Activated CD4-positive, alpha-beta T cell treated with anti-CD3 and anti-CD28 coated beads for 36 hours (primary cell): ENCODE measurements at regions not wholly inside any gene's neighbourhood (a gene's known extent, or its start where the extent isn't known, plus 50 kb on each side); places are given as distances from the start of the nearest gene placed in this dataset.

ENCODE experiments used
- ATAC-seq: fragments of 200-7000 bp; cut with Tn5 transposase; one replicate; pipeline ENCODE4 v1.10.0; 2021; ENCODE audit warnings: mild to moderate bottlenecking, moderate library complexity
- CTCF ChIA-PET: fragments of 350-600 bp; sonication (Branson Sonifier 250); formaldehyde crosslinking; loops from one replicate; lab custom pipeline; 2021; ENCODE audit warnings: antibody characterized with exemption; lab: Charles Lee
- POLR2A ChIA-PET: fragments of 350-600 bp; sonication (Branson Sonifier 250); formaldehyde crosslinking; loops from one replicate; lab custom pipeline; 2021; ENCODE audit warnings: antibody characterized with exemption, inconsistent platforms; lab: Charles Lee
- DNase-seq: peaks from one replicate; pipeline ENCODE4 v3.0.0-alpha.2; 2020
- H3K27ac Mint-ChIP-seq: one replicate; pipeline ENCODE4 v1.8.0; 2021; ENCODE audit warnings: mixed read lengths
- H3K27me3 Mint-ChIP-seq: one replicate; pipeline ENCODE4 v1.8.0; 2021; ENCODE audit warnings: mixed read lengths
- H3K36me3 Mint-ChIP-seq: one replicate; pipeline ENCODE4 v1.8.0; 2021; ENCODE audit warnings: low read depth, mixed read lengths
- H3K4me1 Mint-ChIP-seq: one replicate; pipeline ENCODE4 v1.8.0; 2021; ENCODE audit warnings: mixed read lengths
- H3K4me3 Mint-ChIP-seq: one replicate; pipeline ENCODE4 v1.8.0; 2021; ENCODE audit warnings: mild to moderate bottlenecking, moderate library complexity, mixed read lengths
- H3K9me3 Mint-ChIP-seq: one replicate; pipeline ENCODE4 v1.8.0; 2021; ENCODE audit warnings: low read depth, mixed read lengths
- intact Hi-C, 2 experiments: fragments of 100-400 bp; cut with DNase I in 1 of 2; cut with micrococcal nuclease in 1 of 2; formaldehyde crosslinking; loops; one replicate each; pipeline versions ENCODE4 v1.14.2 to v1.15.1; 2022 to 2024; cut with DNase I, micrococcal nuclease

DNA sequence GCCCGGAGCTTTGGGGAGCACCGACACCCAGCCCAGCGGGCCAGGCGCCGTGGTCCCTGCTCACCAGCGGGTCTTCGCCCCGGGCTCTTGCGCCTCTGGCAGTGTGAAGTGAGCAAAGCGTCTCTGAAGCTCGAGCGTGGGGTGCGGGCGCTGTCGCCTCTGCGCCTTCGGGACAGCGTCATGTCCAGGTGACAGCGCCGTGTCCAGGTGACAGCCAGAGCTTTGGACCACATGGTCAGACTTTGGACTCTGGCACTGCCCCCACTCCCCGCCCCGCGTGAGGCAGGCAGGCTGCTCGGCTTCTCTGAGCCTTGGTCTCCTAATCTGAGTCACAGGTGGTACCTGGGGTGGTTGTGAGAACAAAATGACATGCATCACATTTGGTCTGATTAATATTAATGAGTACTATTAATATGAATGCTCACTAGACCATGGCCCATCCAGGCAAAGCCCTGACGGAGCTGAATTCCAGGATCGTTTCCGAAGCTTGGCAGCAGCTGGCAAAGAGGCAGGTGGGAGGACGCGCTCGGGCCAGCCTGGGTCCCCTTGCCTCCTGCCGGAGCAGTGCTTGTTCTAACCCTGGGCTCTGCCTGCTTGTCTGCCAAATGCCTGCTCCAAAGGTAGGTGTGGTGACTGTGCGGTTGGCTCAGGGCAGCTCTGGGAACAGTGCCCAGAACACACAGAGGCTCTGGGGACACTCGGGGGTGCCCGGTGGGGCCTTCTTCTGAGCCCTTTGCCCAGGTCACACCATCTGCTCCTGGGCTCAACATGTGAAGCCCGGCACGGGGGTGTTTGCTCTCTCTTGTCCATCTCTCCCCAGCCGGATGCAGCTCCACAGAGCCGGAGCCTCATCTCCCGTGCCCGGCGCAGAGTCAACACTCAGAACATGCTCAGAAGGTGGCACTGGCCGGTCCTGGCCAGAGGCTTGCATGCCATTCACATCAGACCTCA, 157.1 kb downstream of the OLFM1 start:
- DNase-seq (no peak), ATAC-seq (no peak)
- Mint-ChIP-seq H3K36me3 (no peaks in the 10 kb centered on the region), H3K4me3 (no peak overlapping the region), H3K9me3 (no peaks in the 10 kb centered on the region), H3K4me1 (no peaks in the 10 kb centered on the region), H3K27me3 (peaks cover 10% of the 10 kb centered on the region), H3K27ac (no peak overlapping the region)
- CTCF ChIA-PET, result no interaction called here
- POLR2A ChIA-PET, result no interaction called here
- intact Hi-C loops, result no loop called here

DNA sequence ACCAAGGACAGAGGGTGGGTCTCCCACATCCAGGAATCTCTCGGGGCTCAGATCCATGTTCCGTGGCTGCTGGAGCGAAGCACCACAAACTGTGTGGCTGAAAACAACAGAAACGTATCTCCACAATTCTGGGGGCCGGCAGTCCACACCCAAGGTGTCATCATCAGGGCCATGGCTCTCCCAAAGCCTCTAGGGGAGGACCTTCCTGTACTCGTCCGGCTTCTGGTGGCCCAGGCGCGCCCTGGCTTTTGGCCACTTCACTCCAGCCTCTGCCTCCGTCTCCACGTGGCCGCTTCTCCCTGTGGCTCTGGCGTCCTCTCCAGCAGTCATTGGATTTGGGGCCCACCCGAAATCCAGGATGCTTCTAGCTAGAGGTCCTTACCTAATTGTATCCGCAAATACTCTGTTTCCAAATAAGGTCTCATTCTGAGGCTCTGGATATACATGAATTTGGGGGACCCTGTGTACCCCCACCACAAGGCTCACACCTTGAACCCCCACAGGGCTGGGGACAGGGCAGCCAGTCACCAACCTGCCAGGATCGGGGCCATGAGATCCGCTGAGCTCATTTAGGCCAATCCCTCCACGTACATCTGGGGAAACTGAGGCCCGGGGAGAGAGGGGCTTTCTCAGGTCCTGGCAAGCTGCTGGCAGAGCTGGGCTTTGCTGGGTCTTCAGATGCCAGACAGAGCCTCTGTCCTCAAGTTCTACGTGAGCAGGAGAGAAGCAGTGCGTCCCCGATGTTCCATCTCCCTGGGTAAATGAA, 158.2 kb downstream of the OLFM1 start:
- POLR2A ChIA-PET, result no interaction called here
- peaks cover 7% of the 10 kb centered on the region for H3K27me3 Mint-ChIP-seq
- H3K36me3 Mint-ChIP-seq, result no peaks in the 10 kb centered on the region
- ATAC-seq, result no peak
- H3K4me1 Mint-ChIP-seq, result no peaks in the 10 kb centered on the region
- H3K4me3 Mint-ChIP-seq, result no peak overlapping the region
- intact Hi-C loops, result no loop called here
- CTCF ChIA-PET, result no interaction called here
- no peak overlapping the region for H3K27ac Mint-ChIP-seq
- no peaks in the 10 kb centered on the region for H3K9me3 Mint-ChIP-seq
- no peak for DNase-seq

DNA sequence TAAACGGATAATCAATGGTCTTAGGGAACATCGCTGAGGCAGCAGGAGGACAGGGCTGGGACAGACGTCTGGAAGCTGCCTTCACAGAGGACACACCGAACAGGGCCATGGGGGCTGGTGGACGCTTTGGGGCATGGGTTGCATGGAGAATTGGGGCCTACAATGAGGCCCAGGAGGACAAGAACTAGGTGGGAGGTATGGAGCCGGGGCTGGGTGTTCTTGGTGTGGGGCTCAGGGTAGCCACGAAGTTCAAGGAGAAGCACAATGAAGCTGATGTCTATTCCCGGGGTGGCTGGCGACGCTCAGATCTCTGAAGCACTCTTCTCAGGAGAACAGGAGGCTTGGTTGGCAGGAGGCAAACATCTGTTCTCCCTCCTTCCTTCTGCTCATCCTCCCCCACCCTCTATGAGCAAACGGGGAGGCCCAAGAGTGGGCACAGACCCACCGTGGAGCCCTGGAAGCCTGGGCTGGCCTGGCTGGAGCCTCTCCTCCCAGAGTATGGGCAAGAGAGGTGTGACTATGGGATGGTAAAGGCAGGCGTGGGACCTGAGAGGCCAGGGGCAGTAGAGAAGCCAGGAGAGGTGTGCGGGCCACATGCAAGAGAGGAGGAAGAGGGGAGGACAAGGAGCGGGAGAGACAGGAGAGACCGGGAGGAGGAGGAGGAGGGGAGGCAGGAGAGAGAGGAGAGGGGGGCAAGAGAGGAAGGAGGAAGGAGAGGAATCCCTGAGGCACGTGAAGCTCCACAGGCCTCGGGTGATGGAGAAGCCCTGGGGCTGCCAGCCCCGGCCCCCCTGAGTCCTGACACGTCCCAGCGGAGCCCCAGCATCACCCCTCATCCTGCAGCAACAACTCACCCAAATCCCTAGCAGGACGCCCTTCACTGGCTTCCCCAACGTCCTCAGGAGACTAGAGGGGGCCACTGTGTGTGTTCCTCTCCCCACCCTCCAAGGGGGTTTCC, 159.1 kb downstream of the OLFM1 start:
- DNase-seq, result no peak
- H3K27me3 Mint-ChIP-seq, result peaks cover 7% of the 10 kb centered on the region
- H3K36me3 Mint-ChIP-seq, result no peaks in the 10 kb centered on the region
- CTCF ChIA-PET, result no interaction called here
- H3K9me3 Mint-ChIP-seq, result no peaks in the 10 kb centered on the region
- no peaks in the 10 kb centered on the region for H3K4me1 Mint-ChIP-seq
- H3K4me3 Mint-ChIP-seq, result no peak overlapping the region
- ATAC-seq, result no peak
- intact Hi-C loops, result no loop called here
- POLR2A ChIA-PET, result no interaction called here
- no peak overlapping the region for H3K27ac Mint-ChIP-seq

DNA sequence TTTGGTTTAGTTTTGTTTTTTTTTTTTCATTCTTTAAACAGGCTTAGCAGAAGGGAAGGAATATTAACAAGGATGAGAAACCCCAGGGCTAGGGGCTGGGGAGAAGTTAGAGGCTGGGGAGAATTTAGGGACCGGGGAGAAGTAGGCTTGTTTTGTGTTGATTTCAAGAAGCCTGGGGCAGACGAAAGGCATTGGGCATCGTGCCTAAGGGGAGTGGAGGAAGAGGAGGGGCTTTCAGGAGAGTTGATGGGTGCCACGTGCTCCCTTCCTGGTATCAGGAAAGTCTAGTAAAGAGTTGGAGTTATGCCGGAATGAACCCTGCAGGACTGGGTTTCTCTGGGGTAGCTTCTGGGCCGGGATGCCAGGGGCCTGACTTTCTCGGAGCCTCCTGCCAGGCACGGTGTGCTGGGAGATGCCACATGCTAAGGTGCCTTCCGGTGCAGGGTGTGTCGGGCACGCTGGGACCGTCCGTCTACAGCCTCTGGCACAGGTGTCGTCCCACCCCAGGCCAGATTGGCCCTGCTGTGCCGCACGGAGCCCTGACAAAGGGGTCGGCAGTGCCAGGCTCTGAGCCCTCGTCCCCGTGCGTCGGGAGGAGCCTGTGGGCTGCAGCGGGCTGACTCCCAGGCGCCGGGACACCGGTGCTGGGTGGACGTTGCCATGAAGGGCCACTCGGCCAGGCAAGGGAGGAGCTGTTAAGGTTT, 159.9 kb downstream of the OLFM1 start:
- no peaks in the 10 kb centered on the region for H3K9me3 Mint-ChIP-seq
- intact Hi-C loops, result no loop called here
- CTCF ChIA-PET, result no interaction called here
- H3K27ac Mint-ChIP-seq, result no peak overlapping the region
- H3K4me3 Mint-ChIP-seq, result no peak overlapping the region
- H3K27me3 Mint-ChIP-seq, result peaks cover 10% of the 10 kb centered on the region
- H3K36me3 Mint-ChIP-seq, result no peaks in the 10 kb centered on the region
- POLR2A ChIA-PET, result no interaction called here
- H3K4me1 Mint-ChIP-seq, result no peaks in the 10 kb centered on the region
- ATAC-seq (no peak), DNase-seq (no peak)

DNA sequence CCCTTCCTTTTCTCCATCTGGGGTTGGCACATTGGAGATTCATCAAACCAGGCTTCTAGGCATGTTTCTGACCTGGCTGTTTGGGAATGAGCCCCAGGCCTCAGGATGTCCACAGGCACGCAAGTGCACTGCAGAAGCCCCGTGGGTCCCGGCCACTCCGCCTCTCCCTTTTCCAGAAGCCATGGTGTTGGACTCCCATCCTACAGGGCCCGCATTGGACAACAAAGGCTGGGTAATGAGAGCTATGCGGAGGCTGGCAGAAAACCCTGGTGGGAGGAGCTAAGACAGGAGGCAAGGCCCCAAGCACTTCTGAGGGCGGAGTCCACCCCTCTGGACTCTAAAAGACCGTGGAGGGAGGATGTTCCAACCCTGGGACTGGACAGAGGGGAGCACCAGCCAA, 160.6 kb downstream of the OLFM1 start:
- Mint-ChIP-seq H3K4me1 (no peaks in the 10 kb centered on the region), H3K9me3 (no peaks in the 10 kb centered on the region), H3K36me3 (no peaks in the 10 kb centered on the region), H3K27me3 (peaks cover 12% of the 10 kb centered on the region), H3K4me3 (no peak overlapping the region), H3K27ac (no peak overlapping the region)
- ChIA-PET CTCF (no interaction called here), POLR2A (no interaction called here)
- intact Hi-C loops, result no loop called here
- no peak for DNase-seq
- no peak for ATAC-seq

DNA sequence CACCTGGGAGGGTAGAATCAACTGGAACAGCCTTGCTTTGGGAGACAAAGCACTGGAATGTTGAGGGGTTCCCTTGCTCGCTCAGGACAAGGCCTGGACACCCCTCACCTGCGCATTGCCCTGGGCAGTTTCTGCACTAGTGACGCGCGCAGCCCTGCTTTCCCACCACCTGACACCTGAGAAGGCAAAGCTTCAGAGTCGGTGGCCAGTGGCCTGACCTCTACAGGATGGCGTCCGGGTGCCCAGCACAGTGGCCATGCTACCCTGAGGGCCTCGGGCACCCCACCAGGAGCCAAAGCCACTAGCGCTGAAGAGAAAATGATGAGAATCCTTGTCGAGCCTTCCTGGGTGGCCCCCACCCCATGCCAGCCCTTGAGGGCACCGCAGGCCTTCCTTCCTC, 161.3 kb downstream of the OLFM1 start:
- ChIA-PET CTCF (no interaction called here), POLR2A (no interaction called here)
- no peaks in the 10 kb centered on the region for H3K9me3 Mint-ChIP-seq
- H3K4me1 Mint-ChIP-seq, result no peaks in the 10 kb centered on the region
- H3K36me3 Mint-ChIP-seq, result no peaks in the 10 kb centered on the region
- peaks cover 14% of the 10 kb centered on the region for H3K27me3 Mint-ChIP-seq
- no peak overlapping the region for H3K27ac Mint-ChIP-seq
- DNase-seq (no peak), ATAC-seq (no peak)
- intact Hi-C loops, result no loop called here
- H3K4me3 Mint-ChIP-seq, result no peak overlapping the region

DNA sequence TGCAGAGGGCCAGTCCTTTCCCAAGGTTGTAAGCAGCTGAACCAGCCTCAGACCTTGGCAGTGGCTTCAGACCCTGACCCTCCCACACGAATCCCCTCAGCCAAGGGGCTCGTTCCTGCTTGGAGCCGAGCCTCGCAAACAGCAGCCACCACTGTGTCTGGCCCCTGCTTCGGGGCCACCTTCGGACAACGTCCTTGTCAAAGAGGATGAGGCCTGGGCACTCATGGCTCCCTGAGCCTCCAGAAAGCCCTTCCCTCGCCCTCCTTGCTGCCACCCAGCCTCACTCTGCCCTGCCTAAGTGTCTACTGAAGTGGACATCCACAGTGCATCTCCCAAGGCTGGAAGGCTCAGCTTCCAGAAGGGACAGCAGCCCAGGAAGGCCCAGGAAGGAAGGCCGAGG, 161.7 kb downstream of the OLFM1 start:
- DNase-seq, result no peak
- H3K27ac Mint-ChIP-seq, result no peak overlapping the region
- no peak overlapping the region for H3K4me3 Mint-ChIP-seq
- intact Hi-C loops, result no loop called here
- H3K36me3 Mint-ChIP-seq, result no peaks in the 10 kb centered on the region
- no peaks in the 10 kb centered on the region for H3K4me1 Mint-ChIP-seq
- no peak for ATAC-seq
- peaks cover 15% of the 10 kb centered on the region for H3K27me3 Mint-ChIP-seq
- CTCF ChIA-PET, result no interaction called here
- POLR2A ChIA-PET, result no interaction called here
- no peaks in the 10 kb centered on the region for H3K9me3 Mint-ChIP-seq

DNA sequence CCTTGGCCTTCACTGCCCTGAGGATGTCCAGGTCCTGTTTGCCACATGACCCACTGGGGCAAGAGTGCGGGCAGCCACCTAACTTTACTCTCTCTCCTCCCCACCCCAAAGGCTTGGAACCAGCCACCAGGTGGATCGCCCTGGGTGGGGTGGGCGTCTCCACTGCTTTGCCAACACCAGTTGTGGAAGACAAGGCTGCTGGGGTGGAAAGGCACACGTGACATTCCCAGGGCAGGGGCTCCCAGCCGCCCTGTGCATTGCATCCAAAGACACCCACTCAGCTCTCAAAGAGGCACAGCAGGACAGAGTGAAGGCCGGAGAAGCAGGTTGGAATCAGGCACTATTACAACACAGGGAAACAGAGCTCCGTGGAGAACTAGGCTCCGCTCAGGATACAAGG, 162.2 kb downstream of the OLFM1 start:
- H3K4me3 Mint-ChIP-seq, result no peak overlapping the region
- peaks cover 15% of the 10 kb centered on the region for H3K27me3 Mint-ChIP-seq
- DNase-seq, result no peak
- H3K9me3 Mint-ChIP-seq, result no peaks in the 10 kb centered on the region
- POLR2A ChIA-PET, result no interaction called here
- no peak for ATAC-seq
- H3K4me1 Mint-ChIP-seq, result no peaks in the 10 kb centered on the region
- intact Hi-C loops, result no loop called here
- H3K36me3 Mint-ChIP-seq, result no peaks in the 10 kb centered on the region
- CTCF ChIA-PET, result no interaction called here
- H3K27ac Mint-ChIP-seq, result no peak overlapping the region

DNA sequence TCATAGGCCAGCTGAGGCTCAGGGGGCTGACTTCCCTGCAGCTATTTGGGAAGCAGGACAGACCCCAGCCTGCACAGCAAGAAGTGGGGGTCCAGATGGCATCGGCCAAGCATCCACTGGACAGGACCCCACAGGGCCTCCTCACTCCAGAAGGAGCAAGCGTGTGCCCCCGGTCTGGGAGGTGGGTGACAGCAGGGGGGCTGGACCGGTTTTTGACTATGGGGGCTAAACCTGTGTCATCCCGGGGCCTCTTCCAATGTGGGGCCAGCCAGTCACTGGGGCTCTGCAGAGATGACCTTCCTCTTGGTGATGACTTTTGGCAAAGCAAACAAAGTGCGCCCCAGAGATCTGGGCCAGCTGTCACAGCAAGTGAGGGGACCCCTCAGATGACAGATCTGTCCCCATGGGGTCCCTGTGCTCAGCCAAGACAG, 163.9 kb downstream of the OLFM1 start:
- CTCF ChIA-PET, result no interaction called here
- Mint-ChIP-seq H3K36me3 (no peaks in the 10 kb centered on the region), H3K27me3 (peaks cover 10% of the 10 kb centered on the region), H3K4me3 (no peak overlapping the region), H3K9me3 (no peaks in the 10 kb centered on the region), H3K4me1 (no peaks in the 10 kb centered on the region), H3K27ac (no peak overlapping the region)
- intact Hi-C loops, result no loop called here
- ATAC-seq (no peak), DNase-seq (no peak)
- POLR2A ChIA-PET, result no interaction called here

DNA sequence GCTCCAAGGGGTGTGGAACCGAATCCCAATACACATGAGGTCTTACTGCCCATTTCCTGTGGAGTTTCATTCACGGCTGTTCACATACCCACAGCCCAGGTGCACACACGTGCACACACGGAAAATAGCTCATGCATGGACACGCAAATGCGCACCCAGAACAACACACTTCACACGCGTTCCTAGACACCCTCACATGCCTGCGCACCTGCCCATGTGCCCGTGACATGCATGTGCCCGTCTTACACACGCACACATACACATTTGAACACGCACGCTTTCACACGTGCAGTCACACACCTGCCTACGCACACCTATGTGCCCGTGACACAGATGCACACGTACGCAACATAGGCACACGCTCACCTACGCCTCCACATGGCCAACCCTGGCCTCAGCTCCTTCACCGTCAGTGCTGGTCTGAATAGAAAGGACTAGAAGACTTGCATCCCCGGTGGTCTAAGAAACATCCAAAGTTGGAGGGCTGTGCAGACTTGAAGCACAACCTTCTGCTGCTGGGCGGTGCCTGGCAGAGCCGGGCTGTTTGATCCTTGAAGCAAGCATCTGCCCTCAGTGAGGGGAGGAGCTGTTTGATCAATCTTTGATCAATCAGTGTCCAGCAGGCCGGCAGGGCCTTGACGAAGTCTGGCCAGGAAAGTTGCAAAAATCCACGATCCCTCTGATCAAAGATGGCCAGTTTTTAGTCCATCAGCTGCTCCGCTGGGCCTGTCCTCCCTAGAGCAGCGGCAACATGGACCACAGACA, 164.7 kb downstream of the OLFM1 start:
- intact Hi-C loops, result no loop called here
- DNase-seq (no peak), ATAC-seq (no peak)
- Mint-ChIP-seq H3K4me1 (no peaks in the 10 kb centered on the region), H3K9me3 (no peaks in the 10 kb centered on the region), H3K27me3 (peaks cover 10% of the 10 kb centered on the region), H3K36me3 (no peaks in the 10 kb centered on the region), H3K27ac (no peak overlapping the region), H3K4me3 (no peak overlapping the region)
- ChIA-PET POLR2A (no interaction called here), CTCF (no interaction called here)
